GM23248 (cell line): ENCODE measurements at regions not wholly inside any gene's neighbourhood (a gene's known extent, or its start where the extent isn't known, plus 50 kb on each side); places are given as distances from the start of the nearest gene placed in this dataset.

Experiments
- DNase-seq: peaks from one replicate; pipeline ENCODE4 v3.0.0-alpha.2; 2015
- H2AFZ ChIP-seq: fragments of 200-600 bp; sonication (generic); 2 replicates; pipeline ENCODE4 v1.6.1; 2016; ENCODE audit warnings: antibody characterized with exemption
- H3F3A ChIP-seq: fragments of 200-600 bp; sonication (generic); 2 replicates; pipeline ENCODE4 v1.6.1; 2016; ENCODE audit warnings: mild to moderate bottlenecking, antibody characterized with exemption, mixed run types; ENCODE audit not compliant: insufficient read depth
- H3K27ac ChIP-seq: fragments of 200-600 bp; sonication (generic); 2 replicates; pipeline ENCODE4 v1.5.1; 2016; ENCODE audit warnings: mild to moderate bottlenecking
- H3K27me3 ChIP-seq: fragments of 200-600 bp; sonication (generic); replicated peaks from 2 replicates; pipeline ENCODE4 v1.6.1; 2016; ENCODE audit warnings: mild to moderate bottlenecking; ENCODE audit not compliant: insufficient read depth
- H3K36me3 ChIP-seq: fragments of 200-600 bp; sonication (generic); 2 replicates; pipeline ENCODE4 v1.6.1; 2016; ENCODE audit warnings: low read depth, mild to moderate bottlenecking
- H3K4me1 ChIP-seq: fragments of 200-600 bp; sonication (generic); 2 replicates; pipeline ENCODE4 v1.6.1; 2016; ENCODE audit warnings: mild to moderate bottlenecking; ENCODE audit not compliant: insufficient read depth
- H3K4me2 ChIP-seq: fragments of 200-600 bp; sonication (generic); one replicate; pipeline ENCODE4 v1.6.1; 2016; ENCODE audit warnings: mild to moderate bottlenecking; ENCODE audit not compliant: unreplicated experiment
- H3K4me3 ChIP-seq: fragments of 200-600 bp; sonication (generic); 2 replicates; pipeline ENCODE4 v1.5.1; 2016; ENCODE audit warnings: mild to moderate bottlenecking
- H3K79me2 ChIP-seq: fragments of 200-600 bp; sonication (generic); 2 replicates; pipeline ENCODE4 v1.6.1; 2016; ENCODE audit warnings: mild to moderate bottlenecking; ENCODE audit not compliant: insufficient read depth
- H3K9ac ChIP-seq: fragments of 200-600 bp; sonication (generic); 2 replicates; pipeline ENCODE4 v1.6.1; 2016; ENCODE audit warnings: mild to moderate bottlenecking
- H3K9me2 ChIP-seq: fragments of 200-600 bp; sonication (generic); 2 replicates; pipeline ENCODE4 v1.6.1; 2016; ENCODE audit warnings: mixed run types, mild to moderate bottlenecking, moderate library complexity; ENCODE audit not compliant: insufficient read depth
- H3K9me3 ChIP-seq: fragments of 200-600 bp; sonication (generic); one replicate; pipeline ENCODE4 v1.6.1; 2017; ENCODE audit warnings: low read depth
- H4K20me1 ChIP-seq: fragments of 200-600 bp; sonication (generic); 2 replicates; pipeline ENCODE4 v1.6.0; 2016; ENCODE audit not compliant: insufficient read depth
- EZH2 ChIP-seq: fragments of 200-600 bp; sonication (generic); IDR thresholded peaks from 2 replicates; pipeline ENCODE4 v1.6.1; 2018; ENCODE audit warnings: antibody characterized with exemption, mild to moderate bottlenecking; ENCODE audit not compliant: insufficient read depth, poor library complexity, severe bottlenecking
- EZH2phosphoT487 ChIP-seq: fragments of 200-600 bp; sonication (generic); IDR thresholded peaks from 2 replicates; pipeline ENCODE4 v1.6.1; 2018; ENCODE audit warnings: antibody characterized with exemption, moderate library complexity, mild to moderate bottlenecking, low read depth; ENCODE audit not compliant: insufficient read depth
- WGBS, 2 experiments: methylation state at CpG; one replicate each; pipeline ENCODE4 v1.1.6; 2015 to 2017; ENCODE audit warnings: low lambda C conversion rate in 2 of 2, low coverage in 1 of 2; ENCODE audit errors: missing lambda C conversion rate in 2 of 2; 5-methylcytosine and 5-hydroxymethylcytosine counted together
- in situ Hi-C: fragments of 300-500 bp; cut with MboI; formaldehyde crosslinking; loops from 2 replicates; pipeline ENCODE4 v1.15.0; 2020

GRCh38 chr3:106582151-106582550 lies 713.3 kb upstream of the CBLB start:
- peak; percentile 9 for DNase-seq
- Histone ChIP-seq H3K79me2 (no peaks in the 10 kb centered on the region), H3K36me3 (no peaks in the 10 kb centered on the region), H3K4me1 (peaks cover 11% of the 10 kb centered on the region), H3K4me2 (no peak overlapping the region), H3F3A (no peaks in the 10 kb centered on the region), H3K27ac (no peak overlapping the region), H3K9ac (no peak overlapping the region), H3K4me3 (no peak overlapping the region), H2AFZ (no peak overlapping the region), H3K27me3 (no peaks in the 10 kb centered on the region), H3K9me3 (no peaks in the 10 kb centered on the region), H3K9me2 (0 out of 2 replicates have a peak, but pooled peaks cover 4% of the 10 kb centered on the region), H4K20me1 (no peaks in the 10 kb centered on the region)
- 72 to 79% methylated on average over 3 of the region's 3 CpGs for WGBS, 2 experiments
- TF ChIP-seq EZH2 (no peak), EZH2phosphoT487 (no peak)
- in situ Hi-C loops = no loop called here

GRCh38 chr3:106587551-106587950 lies 718.7 kb upstream of the CBLB start:
- no peaks in the 10 kb centered on the region for H3K27me3 ChIP-seq
- no peaks in the 10 kb centered on the region for H4K20me1 ChIP-seq
- no peaks in the 10 kb centered on the region for H3K9me3 ChIP-seq
- H3F3A ChIP-seq = no peaks in the 10 kb centered on the region; the same call in 1 of the 2 replicates
- no peak overlapping the region for H3K4me3 ChIP-seq
- TF ChIP-seq EZH2phosphoT487 = no peak
- TF ChIP-seq EZH2 = no peak
- no peaks in the 10 kb centered on the region for H3K36me3 ChIP-seq
- H3K9ac ChIP-seq = no peak overlapping the region
- WGBS, 2 experiments = 93 to 95% methylated on average over 6 of the region's 6 CpGs
- in situ Hi-C loops = no loop called here
- no peaks in the 10 kb centered on the region for H3K79me2 ChIP-seq
- no peaks in the 10 kb centered on the region for H3K9me2 ChIP-seq
- H3K4me1 ChIP-seq = peaks cover 8% of the 10 kb centered on the region; the same call in 1 of the 2 replicates
- H3K4me2 ChIP-seq = no peak overlapping the region
- H3K27ac ChIP-seq = no peak overlapping the region
- no peak overlapping the region for H2AFZ ChIP-seq
- DNase-seq = no peak

- no peaks in the 10 kb centered on the region; the same call in 1 of the 2 replicates for H3F3A ChIP-seq
- H2AFZ ChIP-seq = no peak overlapping the region
- WGBS, 2 experiments = 100% methylated on average over 1 of the region's 1 CpG
- no peaks in the 10 kb centered on the region for H3K36me3 ChIP-seq
- no peak overlapping the region for H3K4me3 ChIP-seq
- DNase-seq = no peak
- H3K9ac ChIP-seq = no peak overlapping the region
- in situ Hi-C loops = no loop called here
- H4K20me1 ChIP-seq = no peaks in the 10 kb centered on the region
- no peaks in the 10 kb centered on the region for H3K79me2 ChIP-seq
- no peak overlapping the region for H3K4me2 ChIP-seq
- no peak overlapping the region for H3K27ac ChIP-seq
- TF ChIP-seq EZH2phosphoT487 = no peak
- TF ChIP-seq EZH2 = no peak
- no peaks in the 10 kb centered on the region for H3K27me3 ChIP-seq
- no peaks in the 10 kb centered on the region for H3K9me3 ChIP-seq
- H3K9me2 ChIP-seq = no peaks in the 10 kb centered on the region
- peaks cover 8% of the 10 kb centered on the region; the same call in 1 of the 2 replicates for H3K4me1 ChIP-seq
Observed at GRCh38 chr3:106588739-106589138, 719.9 kb upstream of the CBLB start.

- Histone ChIP-seq H3K9me3 (no peaks in the 10 kb centered on the region), H3K9ac (no peak overlapping the region), H4K20me1 (no peaks in the 10 kb centered on the region), H3K27ac (no peak overlapping the region), H3K4me3 (no peak overlapping the region), H3K4me1 (peaks cover 8% of the 10 kb centered on the region; the same call in 1 of the 2 replicates), H3K79me2 (no peaks in the 10 kb centered on the region), H2AFZ (no peak overlapping the region), H3F3A (no peaks in the 10 kb centered on the region; the same call in 1 of the 2 replicates), H3K36me3 (no peaks in the 10 kb centered on the region), H3K9me2 (no peaks in the 10 kb centered on the region), H3K27me3 (no peaks in the 10 kb centered on the region), H3K4me2 (no peak overlapping the region)
- in situ Hi-C loops = no loop called here
- 89 to 93% methylated on average over 5 of the region's 5 CpGs for WGBS, 2 experiments
- TF ChIP-seq EZH2 = no peak
- TF ChIP-seq EZH2phosphoT487 = no peak
- no peak for DNase-seq
Observed at GRCh38 chr3:106589311-106589942, 720.6 kb upstream of the CBLB start.
